ENCODE measurements at regions not wholly inside any gene's neighbourhood (a gene's known extent, or its start where the extent isn't known, plus 50 kb on each side); places are given as distances from the start of the nearest gene placed in this dataset.

- Histone ChIP-seq H3K27me3 (ENCODE audit: control insufficient read depth, insufficient read depth, low read length) (peaks cover 42% of the 10 kb centered on the region), H3K27ac (ENCODE audit: low read depth, low read length) (no peak overlapping the region), H3K9me3 (ENCODE audit: control insufficient read depth, insufficient read depth, low read length) (no peaks in the 10 kb centered on the region), H3K4me3 (ENCODE audit: low read depth, low read length) (no peak overlapping the region)
- no peak for TF ChIP-seq CTCF (IDR thresholded peaks at IDR 0.05; ENCODE audit: low read depth, low read length)
- CTCF ChIA-PET, result interaction anchor here (0.9 to 1.2 kb wide), 2 partner anchors 10 to 323 kb away, joined by 3 read pairs; no protein-coding TSS in a partner anchor
- POLR2A ChIA-PET, result no interaction called here
- DNase-seq (ENCODE audit: low read depth, low spot score), result no peak
Measured at GRCh38 chr6:28693033-28693750, 167.5 kb downstream of the GPX5 start.

GRCh38 chr6:28693751-28694443 lies 168.2 kb downstream of the GPX5 start:
- Histone ChIP-seq H3K9me3 (ENCODE audit: control insufficient read depth, insufficient read depth, low read length) (no peaks in the 10 kb centered on the region), H3K27me3 (ENCODE audit: control insufficient read depth, insufficient read depth, low read length) (peaks cover 42% of the 10 kb centered on the region), H3K27ac (ENCODE audit: low read depth, low read length) (no peak overlapping the region), H3K4me3 (ENCODE audit: low read depth, low read length) (no peak overlapping the region)
- CTCF ChIA-PET, result interaction anchor here (0.9 to 1.2 kb wide), 2 partner anchors 10 to 322 kb away, joined by 3 read pairs; no protein-coding TSS in a partner anchor
- TF ChIP-seq CTCF (IDR thresholded peaks at IDR 0.05; ENCODE audit: low read depth, low read length), result no peak
- no peak for DNase-seq (ENCODE audit: low read depth, low spot score)
- POLR2A ChIA-PET, result no interaction called here

- no peak for DNase-seq (ENCODE audit: low read depth, low spot score)
- POLR2A ChIA-PET, result no interaction called here
- H3K9me3 ChIP-seq (ENCODE audit: control insufficient read depth, insufficient read depth, low read length), result no peaks in the 10 kb centered on the region
- no peak overlapping the region for H3K4me3 ChIP-seq (ENCODE audit: low read depth, low read length)
- CTCF ChIA-PET, result no interaction called here
- no peak overlapping the region for H3K27ac ChIP-seq (ENCODE audit: low read depth, low read length)
- TF ChIP-seq CTCF (IDR thresholded peaks at IDR 0.05; ENCODE audit: low read depth, low read length), result no peak
- H3K27me3 ChIP-seq (ENCODE audit: control insufficient read depth, insufficient read depth, low read length), result peaks cover 42% of the 10 kb centered on the region
Measured at GRCh38 chr6:28695715-28696114, 170.0 kb downstream of the GPX5 start.

GRCh38 chr6:28696167-28696566 lies 170.5 kb downstream of the GPX5 start:
- Histone ChIP-seq H3K4me3 (ENCODE audit: low read depth, low read length) (no peak overlapping the region; the same call in 1 of the 2 replicates), H3K27ac (ENCODE audit: low read depth, low read length) (no peak overlapping the region), H3K9me3 (ENCODE audit: control insufficient read depth, insufficient read depth, low read length) (no peaks in the 10 kb centered on the region), H3K27me3 (ENCODE audit: control insufficient read depth, insufficient read depth, low read length) (peaks cover 42% of the 10 kb centered on the region)
- no peak for TF ChIP-seq CTCF (IDR thresholded peaks at IDR 0.05; ENCODE audit: low read depth, low read length)
- ChIA-PET CTCF (interaction anchor here (1.2 kb wide), 1 partner anchor 320 kb away, joined by 3 read pairs; no protein-coding TSS in a partner anchor), POLR2A (no interaction called here)
- no peak for DNase-seq (ENCODE audit: low read depth, low spot score)

- CTCF ChIA-PET, result interaction anchor here (1.2 kb wide), 1 partner anchor 320 kb away, joined by 3 read pairs; no protein-coding TSS in a partner anchor
- no peak for DNase-seq (ENCODE audit: low read depth, low spot score)
- Histone ChIP-seq H3K27ac (ENCODE audit: low read depth, low read length) (no peak overlapping the region), H3K4me3 (ENCODE audit: low read depth, low read length) (no peak overlapping the region), H3K27me3 (ENCODE audit: control insufficient read depth, insufficient read depth, low read length) (peaks cover 42% of the 10 kb centered on the region), H3K9me3 (ENCODE audit: control insufficient read depth, insufficient read depth, low read length) (no peaks in the 10 kb centered on the region)
- POLR2A ChIA-PET, result no interaction called here
- TF ChIP-seq CTCF (IDR thresholded peaks at IDR 0.05; ENCODE audit: low read depth, low read length), result no peak
Measured at GRCh38 chr6:28696682-28697081, 171.0 kb downstream of the GPX5 start.
